Astrocyte (in vitro differentiated cells and primary cell): ENCODE measurements at regions not wholly inside any gene's neighbourhood (a gene's known extent, or its start where the extent isn't known, plus 50 kb on each side); places are given as distances from the start of the nearest gene placed in this dataset.

Experiments used
- CTCF ChIP-seq: IDR thresholded peaks from 2 replicates; pipeline ENCODE4 v1.5.1; 2011; ENCODE audit warnings: low read depth, mild to moderate bottlenecking, inconsistent platforms, low read length, moderate library complexity; ENCODE audit not compliant: insufficient read depth
- EZH2 ChIP-seq: IDR thresholded peaks from 2 replicates; pipeline ENCODE4 v1.6.1; 2012; ENCODE audit warnings: mild to moderate bottlenecking, low read length, inconsistent platforms; ENCODE audit not compliant: insufficient read depth

GRCh38 chr10:131681122-131681521 is 219.7 kb upstream of the PPP2R2D start:
- TF ChIP-seq CTCF (no peak), EZH2 (no peak)
